Osteocyte (in vitro differentiated cells): ENCODE measurements at regions not wholly inside any gene's neighbourhood (a gene's known extent, or its start where the extent isn't known, plus 50 kb on each side); places are given as distances from the start of the nearest gene placed in this dataset.

ENCODE experiments used
- DNase-seq: peaks from one replicate; pipeline ENCODE4 v3.0.0; 2021; ENCODE audit warnings: mixed read lengths; ENCODE audit not compliant: unreplicated experiment; ENCODE audit errors: extremely low spot score
- H3K27ac Mint-ChIP-seq: one replicate; pipeline ENCODE4 v1.8.0; 2021; ENCODE audit warnings: mild to moderate bottlenecking, mixed read lengths; ENCODE audit not compliant: unreplicated experiment
- H3K27me3 Mint-ChIP-seq: one replicate; pipeline ENCODE4 v1.8.0; 2021; ENCODE audit warnings: mixed read lengths; ENCODE audit not compliant: unreplicated experiment
- H3K36me3 Mint-ChIP-seq: one replicate; pipeline ENCODE4 v1.8.0; 2021; ENCODE audit warnings: mixed read lengths; ENCODE audit not compliant: unreplicated experiment
- H3K4me1 Mint-ChIP-seq: one replicate; pipeline ENCODE4 v1.8.0; 2021; ENCODE audit warnings: mixed read lengths; ENCODE audit not compliant: unreplicated experiment
- H3K4me3 Mint-ChIP-seq: one replicate; pipeline ENCODE4 v1.8.0; 2021; ENCODE audit warnings: mild to moderate bottlenecking, moderate library complexity, mixed read lengths; ENCODE audit not compliant: unreplicated experiment
- H3K9me3 Mint-ChIP-seq: one replicate; pipeline ENCODE4 v1.8.0; 2021; ENCODE audit warnings: mixed read lengths; ENCODE audit not compliant: unreplicated experiment
- CTCF ChIP-seq: fragments of 200-600 bp; sonication (generic); IDR thresholded peaks from 2 replicates; pipeline ENCODE4 v1.5.0; 2021; ENCODE audit warnings: antibody characterized with exemption, mild to moderate bottlenecking, moderate library complexity

DNA sequence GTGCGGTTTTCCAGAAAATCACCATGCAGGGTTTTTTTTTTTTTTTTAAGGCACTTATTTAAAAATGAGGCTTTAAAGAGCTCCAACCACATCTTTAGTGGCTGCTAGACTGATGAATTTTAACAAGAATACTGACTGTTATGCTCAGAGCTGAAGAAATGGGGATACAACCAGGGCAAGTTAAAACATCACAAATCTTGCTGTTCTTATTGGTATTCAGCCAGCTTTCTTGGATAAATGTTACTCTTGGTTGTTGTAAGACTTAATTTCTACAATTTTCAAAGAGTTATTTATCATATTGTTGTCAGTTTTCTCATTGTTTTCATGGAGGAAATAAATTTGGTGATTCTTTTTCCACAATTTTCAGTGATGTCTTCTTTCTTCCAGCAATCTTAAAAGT, 352.8 kb upstream of the FAM174A start:
- Mint-ChIP-seq H3K4me3 (no peak overlapping the region), H3K27me3 (no peaks in the 10 kb centered on the region), H3K4me1 (no peaks in the 10 kb centered on the region), H3K36me3 (no peaks in the 10 kb centered on the region), H3K27ac (no peak overlapping the region), H3K9me3 (no peaks in the 10 kb centered on the region)
- TF ChIP-seq CTCF = no peak
- no peak for DNase-seq

GRCh38 chr5:100175346-100175745, 359.8 kb upstream of the FAM174A start:
- Mint-ChIP-seq H3K4me3 (no peak overlapping the region), H3K4me1 (no peaks in the 10 kb centered on the region), H3K27ac (no peak overlapping the region), H3K27me3 (no peaks in the 10 kb centered on the region), H3K9me3 (no peaks in the 10 kb centered on the region), H3K36me3 (no peaks in the 10 kb centered on the region)
- no peak for TF ChIP-seq CTCF
- no peak for DNase-seq

- Mint-ChIP-seq H3K36me3 (no peaks in the 10 kb centered on the region), H3K27me3 (no peaks in the 10 kb centered on the region), H3K4me3 (no peak overlapping the region), H3K9me3 (peaks cover 14% of the 10 kb centered on the region), H3K27ac (no peak overlapping the region), H3K4me1 (no peaks in the 10 kb centered on the region)
- no peak for TF ChIP-seq CTCF
- DNase-seq = no peak
Measured at GRCh38 chr5:100165309-100165708, 369.9 kb upstream of the FAM174A start.

GRCh38 chr5:100161868-100162267, 373.3 kb upstream of the FAM174A start:
- Mint-ChIP-seq H3K27ac (no peak overlapping the region), H3K4me1 (no peaks in the 10 kb centered on the region), H3K36me3 (no peaks in the 10 kb centered on the region), H3K9me3 (peaks cover 14% of the 10 kb centered on the region), H3K4me3 (no peak overlapping the region), H3K27me3 (no peaks in the 10 kb centered on the region)
- no peak for TF ChIP-seq CTCF
- no peak for DNase-seq

- no peaks in the 10 kb centered on the region for H3K9me3 Mint-ChIP-seq
- no peak for DNase-seq
Measured at GRCh38 chr5:100157066-100157465, 378.1 kb upstream of the FAM174A start.

More at GRCh38 chr5:100157066-100157465, 378.1 kb upstream of the FAM174A start:
- TF ChIP-seq CTCF = no peak
- Mint-ChIP-seq H3K4me1 (no peaks in the 10 kb centered on the region), H3K27ac (no peak overlapping the region), H3K27me3 (no peaks in the 10 kb centered on the region), H3K36me3 (no peaks in the 10 kb centered on the region), H3K4me3 (no peak overlapping the region)
